A549 (cell line): ENCODE measurements at regions not wholly inside any gene's neighbourhood (a gene's known extent, or its start where the extent isn't known, plus 50 kb on each side); places are given as distances from the start of the nearest gene placed in this dataset.

Experiments used
- CTCF ChIP-seq: fragments of >200 bp; sonication (Bioruptor Twin); formaldehyde crosslinking; IDR thresholded peaks from 3 replicates; pipeline ENCODE4 v1.5.1; 2016
- MAFK ChIP-seq: fragments of 450-650 bp; IDR thresholded peaks from 2 replicates; pipeline ENCODE4 v1.6.1; 2014; ENCODE audit not compliant: partially characterized antibody
- MAX ChIP-seq: IDR thresholded peaks from 2 replicates; pipeline ENCODE4 v1.6.1; 2012
- NFE2L2 ChIP-seq: fragments of 150-350 bp; conservative IDR thresholded peaks from 2 replicates; pipeline ENCODE4 v1.6.1; 2014; ENCODE audit warnings: low read length
- NR3C1 ChIP-seq: fragments of >200 bp; sonication (Bioruptor Twin); formaldehyde crosslinking; IDR thresholded peaks from 3 replicates; pipeline ENCODE4 v1.6.1; 2017
- PHF8 ChIP-seq: fragments of 200-600 bp; sonication (generic); IDR thresholded peaks from 2 replicates; pipeline ENCODE4 v1.6.1; 2016; ENCODE audit warnings: low read depth, mild to moderate bottlenecking, antibody characterized with exemption, moderate library complexity, borderline replicate concordance
- POLR2A ChIP-seq: IDR thresholded peaks from 2 replicates; pipeline ENCODE4 v1.6.1; 2012; ENCODE audit warnings: mild to moderate bottlenecking, low read length
- RFX5 ChIP-seq: fragments of 450-650 bp; IDR thresholded peaks from 2 replicates; pipeline ENCODE4 v1.7.1; 2014; ENCODE audit warnings: antibody characterized with exemption, mild to moderate bottlenecking, moderate library complexity

GRCh38 chr17:77326076-77326591 is 185.4 kb downstream of the SEC14L1 start:
- TF ChIP-seq PHF8 (no peak), NR3C1 (no peak), CTCF (no peak), MAX (no peak), POLR2A (no peak), MAFK (no peak), NFE2L2 (no peak), RFX5 (no peak)
